Uterus (tissue), 3 donors: ENCODE measurements at regions not wholly inside any gene's neighbourhood (a gene's known extent, or its start where the extent isn't known, plus 50 kb on each side); places are given as distances from the start of the nearest gene placed in this dataset.
A peak's percentile ranks its signal among the peaks of the same experiment; 100 is the strongest.

Experiments used
- DNase-seq, 2 donors: peaks; one replicate each; pipeline ENCODE4 v3.0.0-alpha.2; 2019 to 2020
- H3K27ac ChIP-seq, 2 donors: fragments of 200-600 bp; sonication (generic); 1 replicate in 1 of 2; 2 replicates in 1 of 2; pipeline ENCODE4 v1.5.1; 2016 to 2018
- H3K27me3 ChIP-seq, 2 donors: fragments of 200-600 bp; sonication (generic); one replicate each; pipeline ENCODE4 v1.5.1; 2018 to 2019; ENCODE audit warnings: control low read depth in 1 of 2
- H3K36me3 ChIP-seq, 2 donors: fragments of 200-600 bp; sonication (generic); one replicate each; pipeline ENCODE4 v1.5.1; 2019; ENCODE audit warnings: control low read depth in 1 of 2
- H3K4me1 ChIP-seq, 2 donors: fragments of 200-600 bp; sonication (generic); one replicate each; pipeline ENCODE4 v1.5.1; 2018 to 2019; ENCODE audit warnings: control low read depth in 1 of 2
- H3K4me3 ChIP-seq, 2 donors: fragments of 200-600 bp; sonication (generic); 1 replicate in 1 of 2; 2 replicates in 1 of 2; pipeline ENCODE4 v1.5.1; 2018 to 2019; ENCODE audit warnings: mild to moderate bottlenecking in 1 of 2
- H3K9me3 ChIP-seq, 2 donors: fragments of 200-600 bp; sonication (generic); one replicate each; pipeline ENCODE4 v1.5.1; 2019; ENCODE audit warnings: control low read depth in 1 of 2
- CTCF ChIP-seq, 4 experiments: fragments of 200-600 bp in 2 of 4; fragments of 450-650 bp in 2 of 4; sonication (generic) in 2 of 4; IDR thresholded peaks; one replicate each; pipeline ENCODE4 v1.5.1; 2016 to 2019; ENCODE audit warnings: antibody characterized with exemption in 4 of 4, mild to moderate bottlenecking in 2 of 4, moderate library complexity in 1 of 4
- POLR2A ChIP-seq, 2 donors: fragments of 450-650 bp; IDR thresholded peaks; one replicate each; pipeline ENCODE4 v1.6.1; 2016; ENCODE audit warnings: antibody characterized with exemption in 2 of 2, mild to moderate bottlenecking in 1 of 2, moderate library complexity in 1 of 2
- intact Hi-C: fragments of 100-400 bp; cut with DNase I; formaldehyde crosslinking; loops from one replicate; pipeline ENCODE4 v1.15.1; 2023; ENCODE audit warnings: low total_unique reads
- donor health status: DM: yes; HTN: yes; CAD: no.

- intact Hi-C loops, result no loop called here
- no peak overlapping the region for H3K27ac ChIP-seq
- peak in 1 of 2 donors; percentile 37 for DNase-seq
- H3K27me3 ChIP-seq, result no peaks in the 10 kb centered on the region
- H3K4me3 ChIP-seq, result no peak overlapping the region
- H3K4me1 ChIP-seq, result no peaks in the 10 kb centered on the region
- TF ChIP-seq POLR2A (IDR thresholded peaks at IDR 0.05), result no peak
- TF ChIP-seq CTCF (IDR thresholded peaks at IDR 0.05), result no peak
- H3K36me3 ChIP-seq, result no peaks in the 10 kb centered on the region
- no peaks in the 10 kb centered on the region for H3K9me3 ChIP-seq
These were observed 64.5 kb upstream of the HDAC4 start for GRCh38 chr2:239465017-239466001.

DNA sequence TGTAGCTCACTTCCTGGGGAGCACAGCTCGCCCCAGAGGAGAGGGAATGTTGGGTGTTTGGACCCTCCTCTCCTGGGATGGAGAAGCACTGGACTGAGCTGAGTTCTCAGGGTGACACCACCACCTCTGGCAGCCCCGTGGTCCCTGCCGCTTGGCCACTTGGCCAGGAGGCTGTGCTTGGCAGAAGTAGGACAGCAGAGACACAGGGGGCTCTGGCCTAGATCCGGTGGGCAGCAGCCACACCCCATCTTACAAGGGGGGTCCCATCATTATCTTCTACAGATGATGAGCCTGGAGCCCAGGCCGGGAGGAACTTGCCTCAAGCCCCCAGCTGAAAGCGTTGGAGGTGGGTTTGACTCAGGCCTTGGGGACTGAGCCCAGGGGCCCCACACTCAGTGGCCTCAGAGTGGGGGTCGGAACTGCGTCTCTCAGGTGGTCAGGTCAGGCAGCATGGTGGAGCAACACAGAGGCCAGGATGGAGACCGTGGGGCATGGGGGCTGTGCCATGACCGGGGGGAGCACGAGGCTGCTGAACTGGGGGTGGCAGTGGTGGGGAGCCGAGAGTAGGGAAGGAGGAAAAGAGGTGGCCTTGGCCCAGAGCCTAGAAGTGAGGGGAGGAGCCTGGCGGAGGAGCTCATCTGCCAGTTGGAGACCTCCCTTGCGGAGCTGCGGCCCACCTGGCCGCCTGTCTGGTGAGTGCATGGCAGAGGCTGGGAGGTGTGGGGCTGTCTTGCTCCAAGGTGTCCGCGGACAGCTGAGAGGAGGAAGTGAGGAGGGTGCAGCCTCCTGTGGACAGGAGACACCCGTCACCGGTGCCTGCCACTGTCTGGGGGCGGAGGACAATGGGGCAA is 63.6 kb upstream of the HDAC4 start:
- H3K27ac ChIP-seq, result no peak overlapping the region
- H3K4me1 ChIP-seq, result no peaks in the 10 kb centered on the region
- no peaks in the 10 kb centered on the region for H3K36me3 ChIP-seq
- H3K27me3 ChIP-seq, result no peaks in the 10 kb centered on the region
- no peak for TF ChIP-seq CTCF (IDR thresholded peaks at IDR 0.05)
- TF ChIP-seq POLR2A (IDR thresholded peaks at IDR 0.05), result no peak
- no peak overlapping the region for H3K4me3 ChIP-seq
- intact Hi-C loops, result no loop called here
- DNase-seq, result no peak
- H3K9me3 ChIP-seq, result no peaks in the 10 kb centered on the region

GRCh38 chr2:239463541-239464165 is 62.8 kb upstream of the HDAC4 start:
- Histone ChIP-seq H3K36me3 (no peaks in the 10 kb centered on the region), H3K4me3 (no peak overlapping the region), H3K9me3 (no peaks in the 10 kb centered on the region), H3K27ac (no peak overlapping the region), H3K27me3 (no peaks in the 10 kb centered on the region), H3K4me1 (no peaks in the 10 kb centered on the region)
- DNase-seq, result no peak
- TF ChIP-seq CTCF (IDR thresholded peaks at IDR 0.05) (no peak), POLR2A (IDR thresholded peaks at IDR 0.05) (no peak)
- intact Hi-C loops, result no loop called here

GRCh38 chr2:239462671-239463506 is 62.1 kb upstream of the HDAC4 start:
- H3K4me3 ChIP-seq, result no peak overlapping the region
- TF ChIP-seq CTCF (IDR thresholded peaks at IDR 0.05) (no peak), POLR2A (IDR thresholded peaks at IDR 0.05) (no peak)
- H3K9me3 ChIP-seq, result no peaks in the 10 kb centered on the region
- H3K36me3 ChIP-seq, result no peaks in the 10 kb centered on the region
- H3K4me1 ChIP-seq, result no peaks in the 10 kb centered on the region
- DNase-seq, result no peak
- intact Hi-C loops, result no loop called here
- H3K27ac ChIP-seq, result no peak overlapping the region
- no peaks in the 10 kb centered on the region for H3K27me3 ChIP-seq
